ENCODE measurements at regions not wholly inside any gene's neighbourhood (a gene's known extent, or its start where the extent isn't known, plus 50 kb on each side); places are given as distances from the start of the nearest gene placed in this dataset.

- Histone ChIP-seq H3K27ac (ENCODE audit: low read depth, low read length, poor library complexity, severe bottlenecking) (no peak overlapping the region), H2AFZ (ENCODE audit: low read length) (no peak overlapping the region), H3K4me1 (ENCODE audit: insufficient read depth, low read length, severe bottlenecking) (no peaks in the 10 kb centered on the region), H3K9me3 (ENCODE audit: low read length) (no peaks in the 10 kb centered on the region), H3K4me2 (ENCODE audit: low read length) (no peak overlapping the region), H4K20me1 (ENCODE audit: insufficient read depth, low read length) (no peaks in the 10 kb centered on the region), H3K9me2 (ENCODE audit: low read depth, low read length) (no peaks in the 10 kb centered on the region), H3F3A (ENCODE audit: insufficient read depth, low read length) (no peaks in the 10 kb centered on the region), H3K9ac (ENCODE audit: low read length) (no peak overlapping the region), H3K27me3 (ENCODE audit: insufficient read depth, low read length) (no peaks in the 10 kb centered on the region), H3K4me3 (ENCODE audit: low read depth, low read length, poor library complexity, severe bottlenecking) (no peak overlapping the region), H3K36me3 (ENCODE audit: insufficient read depth, low read length) (no peaks in the 10 kb centered on the region), H3K79me2 (ENCODE audit: insufficient read depth, low read length) (no peaks in the 10 kb centered on the region)
- TF ChIP-seq CTCF (IDR thresholded peaks at IDR 0.05; ENCODE audit: low read length) (no peak), EZH2 (IDR thresholded peaks at IDR 0.05; ENCODE audit: borderline replicate concordance, low read length) (no peak)
Observed at GRCh38 chr2:59019566-59020159, 778.5 kb upstream of the FANCL start.

GRCh38 chr2:59018737-59019136 is 777.6 kb upstream of the FANCL start:
- Histone ChIP-seq H3K27me3 (ENCODE audit: insufficient read depth, low read length) (no peaks in the 10 kb centered on the region), H3K9me2 (ENCODE audit: low read depth, low read length) (no peaks in the 10 kb centered on the region), H4K20me1 (ENCODE audit: insufficient read depth, low read length) (no peaks in the 10 kb centered on the region), H3K4me2 (ENCODE audit: low read length) (no peak overlapping the region), H3K9ac (ENCODE audit: low read length) (no peak overlapping the region), H3F3A (ENCODE audit: insufficient read depth, low read length) (no peaks in the 10 kb centered on the region), H3K27ac (ENCODE audit: low read depth, low read length, poor library complexity, severe bottlenecking) (no peak overlapping the region), H3K36me3 (ENCODE audit: insufficient read depth, low read length) (no peaks in the 10 kb centered on the region), H3K4me3 (ENCODE audit: low read depth, low read length, poor library complexity, severe bottlenecking) (no peak overlapping the region), H2AFZ (ENCODE audit: low read length) (no peak overlapping the region), H3K9me3 (ENCODE audit: low read length) (no peaks in the 10 kb centered on the region), H3K4me1 (ENCODE audit: insufficient read depth, low read length, severe bottlenecking) (no peaks in the 10 kb centered on the region), H3K79me2 (ENCODE audit: insufficient read depth, low read length) (no peaks in the 10 kb centered on the region)
- TF ChIP-seq CTCF (IDR thresholded peaks at IDR 0.05; ENCODE audit: low read length) (no peak), EZH2 (IDR thresholded peaks at IDR 0.05; ENCODE audit: borderline replicate concordance, low read length) (no peak)

- TF ChIP-seq EZH2 (IDR thresholded peaks at IDR 0.05; ENCODE audit: borderline replicate concordance, low read length): no peak
- H3K9me3 ChIP-seq (ENCODE audit: low read length): no peaks in the 10 kb centered on the region
- no peaks in the 10 kb centered on the region for H3K9me2 ChIP-seq (ENCODE audit: low read depth, low read length)
- H3K4me3 ChIP-seq (ENCODE audit: low read depth, low read length, poor library complexity, severe bottlenecking): no peak overlapping the region
- no peaks in the 10 kb centered on the region for H3K27me3 ChIP-seq (ENCODE audit: insufficient read depth, low read length)
- no peak overlapping the region for H3K27ac ChIP-seq (ENCODE audit: low read depth, low read length, poor library complexity, severe bottlenecking)
- no peak overlapping the region for H3K4me2 ChIP-seq (ENCODE audit: low read length)
- H3K36me3 ChIP-seq (ENCODE audit: insufficient read depth, low read length): no peaks in the 10 kb centered on the region
- H3K9ac ChIP-seq (ENCODE audit: low read length): no peak overlapping the region
- no peak overlapping the region for H2AFZ ChIP-seq (ENCODE audit: low read length)
- H3F3A ChIP-seq (ENCODE audit: insufficient read depth, low read length): no peaks in the 10 kb centered on the region
- no peaks in the 10 kb centered on the region for H3K4me1 ChIP-seq (ENCODE audit: insufficient read depth, low read length, severe bottlenecking)
- H4K20me1 ChIP-seq (ENCODE audit: insufficient read depth, low read length): no peaks in the 10 kb centered on the region
- H3K79me2 ChIP-seq (ENCODE audit: insufficient read depth, low read length): no peaks in the 10 kb centered on the region
Observed at GRCh38 chr2:59015027-59015426, 773.9 kb upstream of the FANCL start.

GRCh38 chr2:59012971-59013370 is 771.8 kb upstream of the FANCL start:
- Histone ChIP-seq H3K9me3 (ENCODE audit: low read length) (no peaks in the 10 kb centered on the region), H3F3A (ENCODE audit: insufficient read depth, low read length) (no peaks in the 10 kb centered on the region), H3K4me1 (ENCODE audit: insufficient read depth, low read length, severe bottlenecking) (no peaks in the 10 kb centered on the region), H3K79me2 (ENCODE audit: insufficient read depth, low read length) (no peaks in the 10 kb centered on the region), H4K20me1 (ENCODE audit: insufficient read depth, low read length) (no peaks in the 10 kb centered on the region), H3K36me3 (ENCODE audit: insufficient read depth, low read length) (no peaks in the 10 kb centered on the region), H3K9me2 (ENCODE audit: low read depth, low read length) (no peaks in the 10 kb centered on the region), H3K4me3 (ENCODE audit: low read depth, low read length, poor library complexity, severe bottlenecking) (no peak overlapping the region), H3K4me2 (ENCODE audit: low read length) (no peak overlapping the region), H3K27me3 (ENCODE audit: insufficient read depth, low read length) (no peaks in the 10 kb centered on the region), H2AFZ (ENCODE audit: low read length) (no peak overlapping the region), H3K9ac (ENCODE audit: low read length) (no peak overlapping the region), H3K27ac (ENCODE audit: low read depth, low read length, poor library complexity, severe bottlenecking) (no peak overlapping the region)
- TF ChIP-seq CTCF (IDR thresholded peaks at IDR 0.05; ENCODE audit: low read length): no peak
- TF ChIP-seq EZH2 (IDR thresholded peaks at IDR 0.05; ENCODE audit: borderline replicate concordance, low read length): no peak

All from OCI-LY1 (cell line).